Germinal center (tissue), 1 donor: ENCODE measurements at regions not wholly inside any gene's neighbourhood (a gene's known extent, or its start where the extent isn't known, plus 50 kb on each side); places are given as distances from the start of the nearest gene placed in this dataset.

Experiments used
- DNase-seq: peaks from one replicate; pipeline ENCODE4 v3.0.0; 2012; ENCODE audit warnings: mixed read lengths, low spot score

DNA sequence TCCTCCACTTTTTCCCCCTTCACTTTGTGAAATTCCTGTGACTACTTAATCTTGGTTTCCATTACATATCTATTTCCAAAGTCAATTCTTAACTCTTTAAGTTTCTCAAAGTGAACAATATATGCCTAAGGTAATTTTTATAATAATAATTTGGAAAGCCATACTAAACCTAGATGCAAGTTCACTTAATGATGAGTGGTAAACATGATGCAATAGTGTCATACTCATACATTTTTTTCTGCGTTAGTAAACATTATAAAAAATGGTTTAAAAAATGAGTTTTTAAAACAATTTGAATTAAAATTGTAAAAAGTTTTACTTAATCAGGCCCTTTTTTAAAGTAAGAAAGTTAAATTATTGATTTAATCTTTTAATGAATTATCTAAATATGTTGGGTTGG lies 659.4 kb upstream of the FZD8 start:
- DNase-seq: no peak

DNA sequence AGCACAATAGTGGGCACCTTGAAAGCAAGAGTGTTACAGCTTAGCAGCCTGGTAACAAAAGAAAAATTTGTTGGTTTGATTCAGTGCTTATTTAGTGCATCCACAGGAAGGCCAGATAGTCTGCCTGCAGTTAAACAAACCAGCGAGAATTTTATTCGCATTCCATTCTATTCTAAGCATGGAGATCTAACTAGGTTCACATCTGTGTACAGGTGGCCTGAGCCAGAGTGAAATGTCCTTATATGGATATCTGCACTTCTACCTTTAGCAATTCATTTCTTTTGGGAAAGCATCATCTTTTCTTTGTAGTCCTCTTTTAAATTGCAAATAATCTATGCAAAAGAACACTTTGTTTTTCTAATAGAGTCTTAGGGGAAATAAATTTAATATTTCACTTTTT lies 659.0 kb upstream of the FZD8 start:
- DNase-seq: no peak

DNA sequence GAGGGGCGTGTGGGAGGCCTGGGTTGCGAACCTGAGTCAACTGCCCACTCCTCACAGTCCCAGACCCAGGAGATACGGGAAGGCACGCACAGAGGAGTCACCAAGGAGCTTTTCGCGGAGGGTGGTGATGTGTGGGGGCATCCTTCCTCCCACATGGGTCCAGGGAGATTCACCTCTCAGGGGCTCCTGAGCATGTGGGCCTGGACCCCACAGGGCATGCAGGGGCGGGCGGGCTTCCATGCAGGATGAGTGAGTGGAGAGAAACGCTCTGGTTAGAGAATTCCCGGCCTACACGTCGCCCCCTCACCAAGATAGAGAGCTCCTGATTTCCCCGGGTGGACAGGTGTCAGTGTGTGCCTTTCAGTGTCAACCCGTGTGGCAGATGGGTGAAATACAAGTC lies 641.7 kb upstream of the FZD8 start:
- no peak for DNase-seq

DNA sequence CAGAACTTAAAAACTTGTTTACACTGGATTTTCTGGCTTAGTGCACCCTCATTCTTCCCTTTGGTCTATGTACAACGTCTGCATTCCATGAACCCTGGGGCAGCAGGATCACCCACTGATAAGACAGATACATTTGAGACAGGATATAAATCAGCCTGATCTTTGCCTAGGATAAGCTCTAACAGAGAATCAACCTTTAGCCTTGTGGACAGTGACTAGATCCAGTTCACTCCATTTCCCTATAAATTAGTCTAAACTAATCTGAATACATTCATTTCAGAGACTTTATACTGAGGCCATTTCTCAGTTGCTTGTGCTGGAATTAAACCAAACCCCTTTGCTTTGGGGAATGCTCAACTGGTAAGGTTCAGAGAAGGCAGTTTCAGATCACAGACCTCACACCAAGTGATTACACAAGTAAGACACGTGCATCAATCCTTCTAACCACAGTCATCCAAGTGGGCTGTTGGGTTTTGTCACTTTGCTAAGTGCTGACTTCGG lies 639.8 kb upstream of the FZD8 start:
- no peak for DNase-seq

DNA sequence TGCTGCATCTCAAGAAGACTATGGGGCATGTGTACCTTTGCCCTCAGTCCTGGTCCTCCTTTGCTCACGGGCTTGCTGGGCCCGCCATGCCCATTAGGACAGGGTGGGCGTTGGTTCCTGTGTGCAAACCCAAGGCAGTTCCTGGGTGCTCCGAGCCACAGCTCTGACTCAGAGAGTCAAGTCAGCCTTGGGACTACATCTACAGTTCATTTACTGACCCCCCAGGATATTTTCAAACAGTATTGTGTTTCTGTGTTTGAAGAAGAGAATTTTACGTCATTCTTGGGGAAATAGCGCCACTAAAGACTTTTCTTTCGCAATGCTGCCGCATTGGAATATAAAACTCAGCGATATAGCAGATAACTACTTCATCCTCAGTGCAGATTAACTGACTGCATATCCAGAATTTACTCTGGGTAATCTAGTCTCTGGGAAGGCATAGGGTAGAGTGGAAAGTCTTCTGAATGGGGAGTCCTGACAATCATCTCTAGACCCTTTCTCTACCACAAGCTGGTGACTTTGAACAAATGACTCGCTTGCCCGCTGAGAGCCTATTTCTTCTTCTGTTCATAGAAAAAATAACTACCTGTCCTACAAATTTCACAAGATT lies 638.9 kb upstream of the FZD8 start:
- no peak for DNase-seq

DNA sequence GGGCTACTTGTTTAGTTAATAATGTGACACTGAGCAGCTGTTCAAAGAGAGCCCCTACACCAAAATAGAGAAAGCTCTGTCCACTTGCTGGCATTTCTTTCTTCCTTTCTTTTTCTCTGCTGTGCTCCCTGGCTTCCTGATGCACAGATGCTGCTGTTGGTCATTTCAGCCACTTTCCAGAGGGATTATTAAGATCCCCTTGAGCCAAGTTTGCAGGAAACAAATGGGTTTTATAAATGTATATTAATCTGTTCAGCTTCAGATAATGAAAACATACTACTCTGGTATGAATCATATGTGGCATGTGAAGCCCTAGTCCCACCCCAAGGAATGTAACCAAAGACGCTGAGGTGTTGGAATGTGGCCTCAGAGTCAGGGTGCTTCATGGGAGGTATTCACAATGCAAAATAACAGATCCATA lies 638.2 kb upstream of the FZD8 start:
- no peak for DNase-seq

DNA sequence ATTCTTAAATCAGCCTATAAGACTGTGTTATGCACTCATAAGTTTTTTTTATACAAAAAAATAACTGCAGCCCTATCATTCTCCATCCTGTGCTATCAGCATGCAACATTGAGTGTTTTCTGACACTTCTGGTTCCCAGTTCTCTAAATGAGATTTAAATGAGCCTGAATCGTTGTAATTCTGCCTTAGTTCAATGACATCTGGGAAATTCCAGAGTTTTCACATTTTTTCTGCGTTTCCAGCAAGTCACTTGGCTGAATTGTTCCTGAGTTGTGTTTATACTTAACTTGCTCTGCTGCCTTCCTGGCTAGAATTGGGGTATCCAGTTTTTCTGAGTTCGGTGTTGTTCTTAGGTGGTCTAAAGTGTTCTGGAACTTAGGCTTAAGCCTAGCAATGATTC lies 636.1 kb upstream of the FZD8 start:
- no peak for DNase-seq

DNA sequence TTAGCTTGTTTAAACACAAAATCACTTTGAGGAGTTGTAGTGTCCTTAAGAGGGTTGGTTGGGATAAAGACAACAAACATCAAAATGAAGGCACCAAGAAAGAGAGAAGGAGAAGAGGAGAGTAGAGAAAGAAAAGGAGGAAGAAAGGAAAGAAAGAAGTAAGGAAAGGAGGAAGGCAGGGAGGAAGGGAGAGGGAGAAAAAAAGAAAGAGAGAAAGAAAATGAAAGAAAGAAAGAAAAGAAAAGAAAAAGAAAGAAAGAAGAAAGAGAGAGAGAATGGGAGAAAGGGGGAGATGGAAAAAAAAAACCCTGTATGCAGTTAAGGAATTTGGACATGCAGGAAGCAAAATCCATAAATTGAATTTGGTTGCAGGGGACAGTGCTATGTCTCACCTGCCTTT lies 635.4 kb upstream of the FZD8 start:
- no peak for DNase-seq

DNA sequence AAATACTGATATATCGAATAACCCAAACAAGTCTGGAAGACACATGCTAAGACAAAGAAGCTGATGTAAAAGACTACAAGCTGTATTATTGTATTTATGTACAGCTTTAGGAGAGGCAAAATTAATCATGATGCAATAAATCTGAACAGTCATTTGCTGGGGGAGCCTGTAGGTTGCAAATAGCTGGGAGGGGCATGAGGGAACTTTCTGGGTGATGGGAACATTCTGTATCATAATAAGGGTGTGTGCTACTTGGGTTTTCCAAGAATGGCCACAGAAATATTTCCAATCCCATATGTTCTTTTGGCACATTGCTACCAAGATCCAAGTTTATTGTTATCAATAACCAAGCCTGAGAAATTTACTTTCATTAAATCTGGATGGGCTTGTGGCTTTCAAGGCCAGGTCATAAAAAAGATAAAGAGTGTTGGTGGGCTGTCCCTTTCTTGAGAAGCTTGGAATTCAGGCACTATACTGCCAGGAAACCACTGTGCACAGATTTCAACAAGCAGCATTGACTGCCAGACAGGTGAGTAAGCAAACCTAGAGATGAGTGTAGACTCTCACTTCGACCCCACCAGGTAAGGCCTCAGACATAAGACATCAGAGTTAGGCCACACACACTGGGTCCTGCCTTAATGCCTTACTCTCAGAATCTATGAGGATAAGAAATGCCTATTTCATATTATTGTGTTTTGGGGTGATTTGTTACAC lies 629.7 kb upstream of the FZD8 start:
- no peak for DNase-seq

DNA sequence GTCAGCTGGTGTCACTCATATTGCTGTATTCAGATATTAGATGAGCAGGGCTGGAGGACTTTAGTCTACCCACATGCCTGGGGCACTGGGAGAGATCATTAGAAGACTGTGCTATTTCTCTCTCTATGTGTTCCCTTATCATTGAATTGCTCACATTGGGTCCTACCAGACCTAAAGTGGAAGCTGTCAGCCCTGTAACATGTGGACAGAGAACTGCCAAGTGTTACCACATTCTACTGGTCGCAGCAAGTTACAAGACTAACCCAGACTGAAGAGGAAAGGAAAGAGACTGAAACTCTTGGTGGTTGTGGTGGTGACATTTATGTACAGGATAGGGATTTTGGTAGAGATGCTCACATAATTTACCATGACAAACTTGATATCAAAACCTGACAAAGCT lies 627.1 kb upstream of the FZD8 start:
- DNase-seq: no peak

DNA sequence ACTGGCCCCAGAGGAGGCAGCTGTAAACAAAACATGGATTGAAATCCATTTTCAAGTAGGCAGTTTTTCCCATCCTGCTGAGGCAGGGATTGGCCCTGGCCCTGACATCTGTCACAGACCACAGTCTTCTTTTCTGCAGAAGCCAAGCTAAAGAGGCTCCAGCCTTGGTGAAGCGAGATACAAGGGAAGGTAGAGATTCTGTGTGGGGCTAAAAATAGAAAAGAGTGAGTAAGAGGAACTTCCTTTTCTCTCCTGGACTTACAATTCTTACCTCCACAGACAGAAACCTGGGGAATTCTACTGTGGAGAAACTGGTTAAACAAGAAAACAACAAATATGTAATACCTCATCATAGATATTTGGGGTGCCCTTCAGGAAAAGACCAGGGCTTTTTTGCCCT lies 624.8 kb upstream of the FZD8 start:
- DNase-seq: no peak

DNA sequence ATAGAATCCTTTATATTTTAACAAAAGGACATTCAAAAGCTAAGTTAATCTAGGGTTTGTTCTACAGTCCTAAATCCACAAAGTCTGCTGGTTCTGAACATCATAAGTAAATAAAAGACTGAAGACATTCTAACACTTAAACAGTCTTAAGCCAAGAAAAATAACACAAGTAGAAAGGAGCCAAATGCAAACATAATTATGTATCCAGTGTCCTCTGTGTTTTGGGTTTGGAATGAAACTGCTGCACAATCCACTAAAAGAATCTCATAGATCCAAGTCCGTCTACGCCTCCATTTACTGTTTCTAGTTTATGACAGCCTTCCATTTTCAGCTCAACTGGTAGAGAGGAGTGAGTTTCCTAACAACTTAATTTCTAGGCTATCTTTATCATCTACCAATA lies 623.6 kb upstream of the FZD8 start:
- DNase-seq: no peak

DNA sequence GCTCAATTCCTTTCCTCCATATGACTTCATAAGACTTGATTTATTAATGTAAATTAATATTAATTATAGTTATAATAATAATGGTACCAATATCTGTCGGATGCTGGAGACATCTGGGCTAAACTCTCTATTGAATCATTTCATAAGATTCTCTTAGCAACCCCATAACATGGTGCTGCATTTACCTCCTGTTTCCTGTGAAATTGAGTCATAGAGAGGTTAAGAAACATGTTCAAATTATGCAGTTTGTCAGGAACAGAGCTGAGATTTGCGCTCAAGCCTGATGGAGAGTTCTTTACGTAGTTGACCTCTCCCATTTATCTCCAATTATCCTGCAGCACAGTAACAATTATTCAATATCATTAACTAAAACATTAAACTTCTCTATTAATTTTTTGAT lies 621.8 kb upstream of the FZD8 start:
- no peak for DNase-seq

DNA sequence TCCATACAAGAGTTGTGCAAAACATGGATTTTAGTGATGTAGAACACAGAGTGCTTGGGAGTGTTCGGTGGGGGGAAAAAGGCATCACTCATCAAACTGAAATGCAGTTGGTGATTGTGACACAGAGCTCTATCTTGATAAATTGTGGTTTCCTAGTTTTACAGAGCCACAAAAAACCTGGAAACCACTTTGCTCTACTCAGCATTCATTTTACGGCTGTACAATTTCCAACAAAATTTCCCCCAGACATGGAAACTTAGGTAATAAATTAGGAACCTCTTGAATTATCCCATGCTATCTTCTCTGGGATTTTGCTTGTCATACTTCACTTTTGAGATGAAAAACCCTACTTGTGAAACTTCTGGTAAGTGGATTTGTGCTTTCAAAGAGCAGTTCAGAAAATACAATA lies 614.9 kb upstream of the FZD8 start:
- no peak for DNase-seq

DNA sequence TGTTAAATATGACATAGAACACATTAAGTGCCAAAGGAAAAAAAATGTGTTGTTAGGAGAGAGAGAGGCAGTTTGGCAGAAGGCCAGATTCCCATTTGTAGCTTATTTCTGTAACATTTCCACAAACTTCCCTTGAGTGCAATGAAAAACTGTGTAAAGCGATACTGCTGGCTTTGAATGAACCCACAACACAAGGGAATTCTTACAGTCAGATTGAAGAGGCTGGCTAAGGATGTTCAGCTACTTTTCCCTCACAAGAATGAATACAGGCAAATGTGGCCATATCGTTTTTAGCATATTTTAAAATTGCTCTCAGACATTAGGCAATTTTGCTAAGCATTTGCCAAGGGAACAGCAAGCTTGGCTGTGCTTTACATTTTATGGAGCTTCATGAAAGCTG lies 614.1 kb upstream of the FZD8 start:
- no peak for DNase-seq

DNA sequence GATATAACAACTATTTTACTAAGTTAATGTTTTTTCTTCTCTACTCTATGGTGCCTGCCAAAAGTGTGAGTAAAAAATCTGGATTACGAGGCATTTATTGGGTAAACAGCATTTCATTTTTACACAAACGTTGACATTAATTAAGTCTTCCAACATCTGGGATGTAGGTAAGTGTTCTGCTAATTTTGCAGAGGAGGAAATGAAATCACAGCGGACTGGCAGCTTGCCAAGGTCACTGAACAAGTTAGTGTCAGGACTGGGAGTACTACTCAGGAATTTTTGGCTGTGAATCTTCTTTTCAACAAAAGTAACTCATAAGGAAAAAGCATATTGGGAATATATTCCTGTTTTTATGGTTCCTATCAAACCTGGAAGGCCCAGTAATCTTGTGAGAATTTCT lies 612.1 kb upstream of the FZD8 start:
- DNase-seq: no peak

DNA sequence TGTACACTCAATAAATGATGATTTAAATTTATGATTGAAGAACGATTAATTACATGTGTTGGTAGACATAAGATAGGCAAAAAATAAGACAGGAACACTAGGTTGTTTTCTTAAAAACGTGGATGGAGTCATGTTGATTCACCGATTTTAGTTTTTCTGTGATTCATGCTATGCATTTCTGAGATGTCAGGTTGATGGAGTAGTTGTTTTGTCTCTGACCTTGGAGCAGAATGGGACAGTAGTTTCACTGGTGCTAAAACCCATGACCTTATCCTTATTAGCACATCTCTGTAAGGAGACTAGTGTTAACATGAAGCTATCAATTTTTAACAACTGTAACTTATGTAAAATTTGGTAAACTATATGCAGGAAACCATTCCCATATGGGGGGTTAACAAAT lies 611.6 kb upstream of the FZD8 start:
- DNase-seq: no peak

DNA sequence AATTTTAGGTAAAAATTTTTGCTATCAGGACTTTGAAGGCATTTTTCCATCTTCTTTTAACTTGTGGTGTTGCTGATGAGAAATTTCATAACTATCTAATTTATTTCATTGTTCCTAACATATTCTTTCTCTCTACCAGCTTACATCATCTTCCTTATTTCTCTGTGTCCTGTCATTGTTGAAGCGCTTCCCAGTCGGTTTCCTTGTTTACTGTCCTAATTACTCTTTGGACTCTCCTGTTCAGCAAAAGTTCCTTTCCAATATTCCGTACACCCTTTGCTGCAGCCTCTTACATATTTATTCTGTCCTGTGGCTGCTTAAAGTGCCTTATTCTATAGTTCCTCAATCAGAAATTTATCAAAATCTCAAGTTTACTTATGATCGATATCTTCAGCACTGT lies 609.0 kb upstream of the FZD8 start:
- no peak for DNase-seq

DNA sequence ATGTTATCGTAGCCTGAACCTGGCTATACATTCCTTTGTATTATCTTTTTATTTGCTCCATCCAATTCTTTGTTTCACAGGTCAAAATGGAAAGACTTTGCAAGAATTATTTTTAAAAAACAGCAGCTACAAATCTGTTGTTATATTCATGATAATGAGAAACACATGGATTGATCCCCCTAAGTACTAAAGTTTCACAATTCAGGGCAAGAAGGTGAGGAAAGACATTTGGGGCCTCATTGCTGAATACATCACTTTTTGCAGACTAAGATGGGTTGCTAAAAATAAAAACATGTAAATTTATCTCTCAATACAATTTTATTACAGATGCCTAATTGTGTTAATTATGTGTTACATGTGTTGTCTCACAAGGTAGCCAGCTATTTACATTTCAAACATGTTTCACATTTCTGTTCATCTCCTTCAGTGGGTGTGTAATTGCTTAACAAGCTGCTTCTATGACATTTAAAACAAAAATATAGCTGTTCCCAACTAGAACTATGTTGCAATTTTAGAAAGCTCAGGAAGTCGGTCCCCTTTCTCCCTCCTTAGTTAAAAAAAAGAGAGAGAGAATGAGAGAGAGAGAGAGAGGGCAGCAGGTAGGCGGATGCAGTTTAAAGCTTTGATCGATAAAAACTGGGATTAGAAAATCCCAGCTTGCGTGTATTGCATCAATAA lies 606.3 kb upstream of the FZD8 start:
- DNase-seq: no peak

DNA sequence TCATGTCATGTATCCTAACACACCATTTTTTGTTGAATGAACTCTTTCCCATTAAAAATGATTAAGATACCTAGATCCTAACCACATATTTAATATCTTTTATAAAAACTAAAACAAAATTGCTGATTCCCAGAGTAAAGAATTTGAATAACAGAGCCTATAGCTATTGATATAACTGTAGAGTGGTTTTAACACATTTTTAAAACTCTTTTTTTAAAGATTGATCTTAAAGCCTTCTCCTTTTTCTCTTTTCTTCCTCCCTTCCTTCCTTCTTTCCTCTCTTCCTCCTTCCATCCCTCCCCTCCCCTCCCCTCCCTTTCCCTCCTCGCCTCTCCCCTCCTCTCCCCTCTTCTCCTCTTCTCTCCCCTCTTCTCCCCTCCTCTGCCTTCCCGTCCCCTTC lies 605.4 kb upstream of the FZD8 start:
- no peak for DNase-seq

DNA sequence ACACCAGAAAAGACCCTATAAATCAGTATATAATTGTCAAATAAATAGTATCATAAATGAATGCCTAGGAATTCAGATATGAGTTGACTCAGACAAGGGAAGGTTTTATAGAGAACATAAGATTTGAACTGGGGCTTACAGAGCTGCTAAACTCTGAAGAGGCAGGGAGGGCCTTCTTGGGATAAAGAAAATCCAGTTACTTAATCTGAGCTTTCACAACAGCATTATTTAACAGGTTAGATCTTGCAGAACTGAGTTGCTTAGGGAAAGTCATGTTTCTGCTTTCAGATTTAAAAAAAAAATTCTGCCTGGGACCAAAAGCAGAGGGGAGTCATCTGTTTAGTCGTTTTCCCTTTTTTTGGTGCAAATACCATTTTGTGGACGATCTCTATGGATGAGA lies 594.8 kb upstream of the FZD8 start:
- DNase-seq: no peak

DNA sequence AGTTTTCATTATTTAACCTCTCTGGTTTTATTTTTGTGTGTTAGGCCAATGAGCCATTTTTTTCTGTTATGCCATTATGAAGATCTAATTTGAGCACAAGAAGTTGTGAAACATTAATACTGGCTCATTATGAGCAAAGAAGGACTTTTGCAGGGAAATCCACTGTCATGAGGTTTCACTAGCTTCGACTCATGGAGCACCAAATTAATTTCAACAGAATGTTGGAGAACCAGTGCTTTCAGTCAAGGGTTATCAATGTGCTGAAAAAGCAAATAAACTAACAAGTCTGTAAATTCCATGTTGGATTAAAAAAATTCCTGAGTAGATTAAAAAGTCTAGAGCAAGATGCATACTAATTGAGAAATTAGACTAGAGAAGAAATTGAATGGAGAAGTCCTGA lies 594.2 kb upstream of the FZD8 start:
- no peak for DNase-seq

DNA sequence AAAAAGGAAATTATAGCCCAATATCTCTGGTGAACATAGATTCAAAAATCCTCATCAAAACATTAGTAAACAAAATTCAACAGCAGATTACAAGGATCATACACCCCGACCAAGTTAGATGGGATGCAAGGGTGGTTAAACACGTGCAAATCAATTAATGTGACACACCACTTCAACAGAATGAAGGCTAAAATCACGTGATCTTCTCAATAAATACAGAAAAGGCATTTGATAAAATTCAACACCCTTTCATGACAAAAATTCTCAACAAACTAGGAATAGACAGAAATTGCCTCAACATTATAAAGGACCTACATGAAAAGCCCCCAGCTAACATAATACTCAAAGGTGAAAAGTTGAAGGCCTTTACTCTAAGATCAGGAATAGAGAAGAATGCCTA lies 590.8 kb upstream of the FZD8 start:
- no peak for DNase-seq
